SK-N-SH treated with all-trans-retinoic acid at 6 μM for 48 hours (cell line): ENCODE measurements at regions not wholly inside any gene's neighbourhood (a gene's known extent, or its start where the extent isn't known, plus 50 kb on each side); places are given as distances from the start of the nearest gene placed in this dataset.

ENCODE experiments used
- BACH2 ChIP-seq: fragments of 250-450 bp; sonication (Bioruptor Pico); IDR thresholded peaks from 2 replicates; pipeline ENCODE4 v1.9.0; 2021; ENCODE audit warnings: mild to moderate bottlenecking, borderline replicate concordance
- GLIS3 ChIP-seq: fragments of 250-450 bp; sonication (Bioruptor Pico); IDR thresholded peaks from 2 replicates; pipeline ENCODE4 v1.5.0; 2020; ENCODE audit warnings: mild to moderate bottlenecking, moderate library complexity
- ZFP3 ChIP-seq: fragments of 250-450 bp; sonication (Bioruptor Pico); IDR thresholded peaks from 2 replicates; pipeline ENCODE4 v1.5.0; 2020; ENCODE audit warnings: mild to moderate bottlenecking, moderate library complexity
- TF ChIP-seq, protein P1 (sequence below): fragments of 250-450 bp; sonication (Bioruptor Pico); IDR thresholded peaks from 2 replicates; pipeline ENCODE4 v1.5.0; 2020; ENCODE audit warnings: mild to moderate bottlenecking, moderate library complexity
- TF ChIP-seq, protein P2 (sequence below): fragments of 250-450 bp; sonication (Bioruptor Pico); IDR thresholded peaks from 2 replicates; pipeline ENCODE4 v1.5.1; 2020; ENCODE audit warnings: low read depth, mild to moderate bottlenecking, moderate library complexity
- TF ChIP-seq, protein P3 (sequence below): fragments of 250-450 bp; sonication (Bioruptor Pico); IDR thresholded peaks from 2 replicates; pipeline ENCODE4 v1.8.0; 2020; ENCODE audit warnings: mild to moderate bottlenecking, moderate library complexity, borderline replicate concordance
- TF ChIP-seq, protein P4 (sequence below): fragments of 250-450 bp; sonication (Bioruptor Pico); IDR thresholded peaks from 2 replicates; pipeline ENCODE4 v1.8.0; 2021; ENCODE audit warnings: low read depth, mild to moderate bottlenecking, moderate library complexity, borderline replicate concordance

DNA sequence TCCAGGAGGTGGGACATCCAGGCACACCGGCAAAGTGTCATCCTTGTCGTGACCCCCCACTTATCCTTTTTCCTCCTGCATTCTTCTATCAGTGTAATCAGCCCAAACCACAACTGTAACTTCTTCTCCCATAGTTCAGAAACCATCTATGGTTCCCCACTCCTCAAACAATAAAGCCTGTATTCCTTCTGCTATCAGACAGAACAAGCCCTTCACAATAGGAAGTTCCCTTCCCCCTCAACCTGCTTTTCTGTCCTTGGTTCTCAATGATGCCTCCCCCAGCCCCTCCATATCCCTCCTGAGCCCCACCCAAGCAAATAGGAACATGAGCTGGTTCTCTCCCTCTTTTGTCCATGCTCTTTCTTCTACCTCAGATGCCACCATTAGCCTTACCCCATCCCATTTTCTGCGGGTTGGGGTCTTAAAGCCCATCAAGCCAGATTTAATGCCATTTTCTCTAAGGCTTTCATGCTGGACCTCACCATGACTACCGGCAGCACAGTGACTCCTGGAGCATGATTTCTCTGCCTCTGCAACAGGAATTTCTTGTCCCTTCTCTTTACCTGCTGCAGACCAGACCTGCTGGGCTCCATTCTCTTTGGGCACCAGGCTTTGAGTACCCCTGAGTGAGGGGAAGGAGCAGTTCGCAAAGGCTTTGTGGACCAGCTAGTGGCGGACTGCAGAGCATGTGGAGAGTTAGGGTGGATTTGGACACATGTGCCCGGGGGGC is 92.8 kb upstream of the PAX2 start:
- TF ChIP-seq, protein P1, sequence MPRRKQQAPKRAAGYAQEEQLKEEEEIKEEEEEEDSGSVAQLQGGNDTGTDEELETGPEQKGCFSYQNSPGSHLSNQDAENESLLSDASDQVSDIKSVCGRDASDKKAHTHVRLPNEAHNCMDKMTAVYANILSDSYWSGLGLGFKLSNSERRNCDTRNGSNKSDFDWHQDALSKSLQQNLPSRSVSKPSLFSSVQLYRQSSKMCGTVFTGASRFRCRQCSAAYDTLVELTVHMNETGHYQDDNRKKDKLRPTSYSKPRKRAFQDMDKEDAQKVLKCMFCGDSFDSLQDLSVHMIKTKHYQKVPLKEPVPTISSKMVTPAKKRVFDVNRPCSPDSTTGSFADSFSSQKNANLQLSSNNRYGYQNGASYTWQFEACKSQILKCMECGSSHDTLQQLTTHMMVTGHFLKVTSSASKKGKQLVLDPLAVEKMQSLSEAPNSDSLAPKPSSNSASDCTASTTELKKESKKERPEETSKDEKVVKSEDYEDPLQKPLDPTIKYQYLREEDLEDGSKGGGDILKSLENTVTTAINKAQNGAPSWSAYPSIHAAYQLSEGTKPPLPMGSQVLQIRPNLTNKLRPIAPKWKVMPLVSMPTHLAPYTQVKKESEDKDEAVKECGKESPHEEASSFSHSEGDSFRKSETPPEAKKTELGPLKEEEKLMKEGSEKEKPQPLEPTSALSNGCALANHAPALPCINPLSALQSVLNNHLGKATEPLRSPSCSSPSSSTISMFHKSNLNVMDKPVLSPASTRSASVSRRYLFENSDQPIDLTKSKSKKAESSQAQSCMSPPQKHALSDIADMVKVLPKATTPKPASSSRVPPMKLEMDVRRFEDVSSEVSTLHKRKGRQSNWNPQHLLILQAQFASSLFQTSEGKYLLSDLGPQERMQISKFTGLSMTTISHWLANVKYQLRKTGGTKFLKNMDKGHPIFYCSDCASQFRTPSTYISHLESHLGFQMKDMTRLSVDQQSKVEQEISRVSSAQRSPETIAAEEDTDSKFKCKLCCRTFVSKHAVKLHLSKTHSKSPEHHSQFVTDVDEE (CRISPR knock-in tag): no peak
- TF ChIP-seq, protein P2, sequence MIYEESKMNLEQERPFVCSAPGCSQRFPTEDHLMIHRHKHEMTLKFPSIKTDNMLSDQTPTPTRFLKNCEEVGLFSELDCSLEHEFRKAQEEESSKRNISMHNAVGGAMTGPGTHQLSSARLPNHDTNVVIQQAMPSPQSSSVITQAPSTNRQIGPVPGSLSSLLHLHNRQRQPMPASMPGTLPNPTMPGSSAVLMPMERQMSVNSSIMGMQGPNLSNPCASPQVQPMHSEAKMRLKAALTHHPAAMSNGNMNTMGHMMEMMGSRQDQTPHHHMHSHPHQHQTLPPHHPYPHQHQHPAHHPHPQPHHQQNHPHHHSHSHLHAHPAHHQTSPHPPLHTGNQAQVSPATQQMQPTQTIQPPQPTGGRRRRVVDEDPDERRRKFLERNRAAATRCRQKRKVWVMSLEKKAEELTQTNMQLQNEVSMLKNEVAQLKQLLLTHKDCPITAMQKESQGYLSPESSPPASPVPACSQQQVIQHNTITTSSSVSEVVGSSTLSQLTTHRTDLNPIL (CRISPR knock-in tag): no peak
- TF ChIP-seq, protein P3, sequence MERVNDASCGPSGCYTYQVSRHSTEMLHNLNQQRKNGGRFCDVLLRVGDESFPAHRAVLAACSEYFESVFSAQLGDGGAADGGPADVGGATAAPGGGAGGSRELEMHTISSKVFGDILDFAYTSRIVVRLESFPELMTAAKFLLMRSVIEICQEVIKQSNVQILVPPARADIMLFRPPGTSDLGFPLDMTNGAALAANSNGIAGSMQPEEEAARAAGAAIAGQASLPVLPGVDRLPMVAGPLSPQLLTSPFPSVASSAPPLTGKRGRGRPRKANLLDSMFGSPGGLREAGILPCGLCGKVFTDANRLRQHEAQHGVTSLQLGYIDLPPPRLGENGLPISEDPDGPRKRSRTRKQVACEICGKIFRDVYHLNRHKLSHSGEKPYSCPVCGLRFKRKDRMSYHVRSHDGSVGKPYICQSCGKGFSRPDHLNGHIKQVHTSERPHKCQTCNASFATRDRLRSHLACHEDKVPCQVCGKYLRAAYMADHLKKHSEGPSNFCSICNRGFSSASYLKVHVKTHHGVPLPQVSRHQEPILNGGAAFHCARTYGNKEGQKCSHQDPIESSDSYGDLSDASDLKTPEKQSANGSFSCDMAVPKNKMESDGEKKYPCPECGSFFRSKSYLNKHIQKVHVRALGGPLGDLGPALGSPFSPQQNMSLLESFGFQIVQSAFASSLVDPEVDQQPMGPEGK (CRISPR knock-in tag): no peak
- TF ChIP-seq BACH2 (CRISPR knock-in tag) (no peak), GLIS3 (CRISPR knock-in tag) (no peak), ZFP3 (CRISPR knock-in tag) (no peak)
- TF ChIP-seq, protein P4, sequence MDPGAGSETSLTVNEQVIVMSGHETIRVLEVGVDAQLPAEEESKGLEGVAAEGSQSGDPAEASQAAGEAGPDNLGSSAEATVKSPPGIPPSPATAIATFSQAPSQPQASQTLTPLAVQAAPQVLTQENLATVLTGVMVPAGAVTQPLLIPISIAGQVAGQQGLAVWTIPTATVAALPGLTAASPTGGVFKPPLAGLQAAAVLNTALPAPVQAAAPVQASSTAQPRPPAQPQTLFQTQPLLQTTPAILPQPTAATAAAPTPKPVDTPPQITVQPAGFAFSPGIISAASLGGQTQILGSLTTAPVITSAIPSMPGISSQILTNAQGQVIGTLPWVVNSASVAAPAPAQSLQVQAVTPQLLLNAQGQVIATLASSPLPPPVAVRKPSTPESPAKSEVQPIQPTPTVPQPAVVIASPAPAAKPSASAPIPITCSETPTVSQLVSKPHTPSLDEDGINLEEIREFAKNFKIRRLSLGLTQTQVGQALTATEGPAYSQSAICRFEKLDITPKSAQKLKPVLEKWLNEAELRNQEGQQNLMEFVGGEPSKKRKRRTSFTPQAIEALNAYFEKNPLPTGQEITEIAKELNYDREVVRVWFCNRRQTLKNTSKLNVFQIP: no peak
